Esophagus muscularis mucosa (tissue), 3 donors: ENCODE measurements at regions not wholly inside any gene's neighbourhood (a gene's known extent, or its start where the extent isn't known, plus 50 kb on each side); places are given as distances from the start of the nearest gene placed in this dataset.
"Not testable (repeated sequence)": the region's sequence is repeated elsewhere in the genome, so short reads cannot be mapped to it uniquely, and the experiment has no call there.

Experiments used
- CTCF ChIP-seq, 3 experiments: fragments of 200-600 bp in 2 of 3; fragments of 450-650 bp in 1 of 3; sonication (generic) in 2 of 3; IDR thresholded peaks; one replicate each; pipeline ENCODE4 v1.5.1; 2017 to 2019; ENCODE audit warnings: antibody characterized with exemption in 3 of 3, mild to moderate bottlenecking in 2 of 3, moderate library complexity in 1 of 3
- POLR2A ChIP-seq: fragments of 450-650 bp; IDR thresholded peaks from one replicate; pipeline ENCODE4 v1.6.1; 2017; ENCODE audit warnings: antibody characterized with exemption, moderate library complexity, mild to moderate bottlenecking, low read depth

- not testable (repeated sequence) for TF ChIP-seq POLR2A; CTCF (IDR thresholded peaks at IDR 0.05)
Observed at GRCh38 chr2:222765883-222766282, 94.4 kb downstream of the MOGAT1 start.
